ENCODE measurements at regions not wholly inside any gene's neighbourhood (a gene's known extent, or its start where the extent isn't known, plus 50 kb on each side); places are given as distances from the start of the nearest gene placed in this dataset.

DNA sequence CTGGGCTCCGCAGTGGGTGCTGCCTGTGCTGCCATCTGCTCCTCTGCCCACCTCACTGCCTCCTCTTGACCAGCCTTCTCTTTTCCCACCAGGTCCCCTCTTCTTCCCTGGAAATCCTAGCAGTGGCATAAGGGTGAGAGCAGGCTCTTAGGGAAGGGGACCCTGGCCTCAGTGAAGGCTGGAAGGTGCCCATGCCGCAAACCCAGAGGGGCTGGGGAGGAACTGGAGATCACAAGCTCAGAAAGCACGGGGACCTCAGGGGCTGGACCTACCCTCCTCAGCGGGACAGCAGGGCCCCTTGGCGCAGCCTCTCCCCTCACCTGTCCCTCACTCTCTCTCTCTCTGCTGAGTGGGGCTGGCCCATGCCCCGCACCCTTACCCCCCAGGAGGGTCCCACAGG, 144.4 kb upstream of the IRX2 start:
- no peak for ATAC-seq
- no peaks in the 10 kb centered on the region for H3K4me1 ChIP-seq
- no peaks in the 10 kb centered on the region for H3K27me3 ChIP-seq
- intact Hi-C loops (cut with DNase I) = no loop called here
- no peak for DNase-seq
- H3K4me3 ChIP-seq = no peak overlapping the region
- TF ChIP-seq POLR2A (IDR thresholded peaks at IDR 0.05) (no peak), CTCF (IDR thresholded peaks at IDR 0.05) (no peak)
- no peaks in the 10 kb centered on the region for H3K9me3 ChIP-seq
- whole genome bisulfite sequencing, 2 donors = 68 to 78% methylated on average over 6 of the region's 6 CpGs
- no peak overlapping the region for H3K27ac ChIP-seq
- no peaks in the 10 kb centered on the region for H3K36me3 ChIP-seq (replicated peaks in 1 of 2; ENCODE audit: insufficient read depth in 1 of 2, low read depth in 2 of 2)

GRCh38 chr5:2895196-2895595, 143.7 kb upstream of the IRX2 start:
- no peak for ATAC-seq
- Histone ChIP-seq H3K4me3 (no peak overlapping the region), H3K9me3 (no peaks in the 10 kb centered on the region), H3K27ac (no peak overlapping the region), H3K36me3 (replicated peaks in 1 of 2; ENCODE audit: insufficient read depth in 1 of 2, low read depth in 2 of 2) (no peaks in the 10 kb centered on the region), H3K4me1 (no peaks in the 10 kb centered on the region), H3K27me3 (no peaks in the 10 kb centered on the region)
- no peak for DNase-seq
- TF ChIP-seq CTCF (IDR thresholded peaks at IDR 0.05) (no peak), POLR2A (IDR thresholded peaks at IDR 0.05) (no peak)
- intact Hi-C loops (cut with DNase I) = no loop called here
- 66 to 72% methylated on average over 9 of the region's 9 CpGs for WGBS, 2 donors

GRCh38 chr5:2894736-2895135, 143.3 kb upstream of the IRX2 start:
- H3K36me3 ChIP-seq (replicated peaks in 1 of 2; ENCODE audit: insufficient read depth in 1 of 2, low read depth in 2 of 2) = no peaks in the 10 kb centered on the region
- H3K27ac ChIP-seq = no peak overlapping the region
- H3K4me3 ChIP-seq = no peak overlapping the region
- WGBS, 2 donors = 47 to 67% methylated on average over 10 to 11 of the region's 11 CpGs
- H3K4me1 ChIP-seq = no peaks in the 10 kb centered on the region
- ATAC-seq = no peak
- H3K27me3 ChIP-seq = no peaks in the 10 kb centered on the region
- DNase-seq = no peak
- intact Hi-C loops (cut with DNase I) = no loop called here
- no peak for TF ChIP-seq CTCF (IDR thresholded peaks at IDR 0.05)
- no peak for TF ChIP-seq POLR2A (IDR thresholded peaks at IDR 0.05)
- no peaks in the 10 kb centered on the region for H3K9me3 ChIP-seq

DNA sequence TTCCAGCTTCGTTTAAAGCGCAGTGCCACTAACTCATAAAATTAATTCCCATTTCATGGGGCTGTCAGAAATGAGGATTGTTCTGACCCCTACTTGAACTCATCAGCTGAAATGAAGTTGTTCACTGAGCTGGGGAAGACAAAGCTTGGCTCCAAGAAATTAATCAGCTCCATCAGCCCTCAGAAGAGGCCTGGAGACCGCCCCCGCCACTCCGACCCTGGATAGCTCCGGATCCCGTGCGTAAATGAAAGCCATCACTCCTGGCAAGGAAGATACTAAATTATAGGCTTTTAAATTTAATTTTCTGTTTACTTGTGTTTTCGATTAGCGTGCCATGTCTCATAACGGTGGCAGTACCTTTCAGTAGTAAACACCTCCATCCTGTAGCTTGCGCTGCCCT, 142.8 kb upstream of the IRX2 start:
- DNase-seq = no peak
- Histone ChIP-seq H3K27ac (no peak overlapping the region), H3K4me1 (no peaks in the 10 kb centered on the region), H3K36me3 (replicated peaks in 1 of 2; ENCODE audit: insufficient read depth in 1 of 2, low read depth in 2 of 2) (no peaks in the 10 kb centered on the region), H3K9me3 (no peaks in the 10 kb centered on the region), H3K4me3 (no peak overlapping the region), H3K27me3 (no peaks in the 10 kb centered on the region)
- TF ChIP-seq POLR2A (IDR thresholded peaks at IDR 0.05) (no peak), CTCF (IDR thresholded peaks at IDR 0.05) (no peak)
- no peak for ATAC-seq
- WGBS, 2 donors = 67 to 77% methylated on average over 12 of the region's 12 CpGs
- intact Hi-C loops (cut with DNase I) = no loop called here

DNA sequence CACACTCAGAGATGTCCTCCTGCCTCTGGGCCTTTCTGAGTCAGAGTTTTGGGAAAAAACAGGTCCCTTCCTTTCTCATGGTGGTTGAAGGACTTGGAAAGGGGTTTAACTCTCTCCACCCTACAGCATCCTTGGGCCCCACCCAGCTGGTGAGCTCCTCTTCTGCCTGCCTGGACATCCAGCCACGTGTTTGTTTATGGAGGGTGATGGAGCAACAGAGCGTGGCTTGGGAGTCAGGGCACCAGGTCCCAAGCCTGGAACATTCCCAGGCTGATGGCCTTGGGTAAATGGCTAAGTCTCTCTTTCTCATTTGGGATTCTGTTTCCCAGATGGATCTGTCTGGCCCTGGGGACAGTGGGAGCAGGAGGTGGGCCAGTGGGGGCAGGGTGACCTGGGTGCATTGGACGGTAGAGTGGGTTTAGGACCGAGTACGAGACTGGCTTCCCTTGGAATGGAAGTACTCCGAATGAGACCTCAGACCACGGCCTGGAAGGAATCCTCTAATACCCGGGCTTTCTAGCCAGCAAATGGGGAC, 141.1 kb upstream of the IRX2 start:
- DNase-seq (no peak), ATAC-seq (no peak)
- 63 to 67% methylated on average over 8 of the region's 8 CpGs for WGBS, 2 donors
- H3K9me3 ChIP-seq = no peaks in the 10 kb centered on the region
- intact Hi-C loops (cut with DNase I) = no loop called here
- H3K4me1 ChIP-seq = no peaks in the 10 kb centered on the region
- H3K27me3 ChIP-seq = no peaks in the 10 kb centered on the region
- TF ChIP-seq POLR2A (IDR thresholded peaks at IDR 0.05) = no peak
- TF ChIP-seq CTCF (IDR thresholded peaks at IDR 0.05) = no peak
- H3K4me3 ChIP-seq = no peak overlapping the region
- H3K36me3 ChIP-seq (replicated peaks in 1 of 2; ENCODE audit: insufficient read depth in 1 of 2, low read depth in 2 of 2) = no peaks in the 10 kb centered on the region
- H3K27ac ChIP-seq = no peak overlapping the region

Measured in body of pancreas (tissue), 4 donors.